GM19463 (cell line): ENCODE measurements at regions not wholly inside any gene's neighbourhood (a gene's known extent, or its start where the extent isn't known, plus 50 kb on each side); places are given as distances from the start of the nearest gene placed in this dataset.

Experiments
- ATAC-seq: cut with Tn5 transposase; IDR thresholded peaks from one replicate; pipeline ENCODE4 v1.9.1; 2021; ENCODE audit warnings: mild to moderate bottlenecking, moderate library complexity; ENCODE audit not compliant: unreplicated experiment

- ATAC-seq: no peak
Observed at GRCh38 chr5:3365501-3366215, 230.0 kb upstream of the IRX1 start.

- no peak for ATAC-seq
Observed at GRCh38 chr5:3364941-3365340, 230.7 kb upstream of the IRX1 start.

GRCh38 chr5:3364433-3364832 lies 231.2 kb upstream of the IRX1 start:
- no peak for ATAC-seq

- no peak for ATAC-seq
Observed at GRCh38 chr5:3362606-3362910, 233.1 kb upstream of the IRX1 start.

- ATAC-seq: no peak
Observed at GRCh38 chr5:3361811-3362605, 233.6 kb upstream of the IRX1 start.

DNA sequence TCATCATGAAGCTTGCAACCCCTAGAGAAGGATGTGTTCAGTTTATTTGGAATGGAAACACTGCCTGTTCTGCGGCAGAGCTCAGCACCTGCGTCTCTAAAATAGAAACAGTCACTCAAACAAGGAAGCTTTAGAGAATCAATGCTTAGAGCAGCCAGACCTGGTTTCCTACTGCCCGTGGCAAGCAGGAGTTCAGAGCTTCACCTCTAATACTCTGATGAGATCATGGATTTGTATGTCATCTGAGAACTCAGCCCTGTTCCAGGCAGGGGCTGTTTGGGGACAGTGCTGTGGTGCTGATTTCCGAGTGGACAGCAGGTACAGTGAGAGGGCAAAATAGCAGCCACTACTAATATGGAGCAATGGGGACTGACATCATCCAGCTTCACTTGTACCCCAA lies 236.0 kb upstream of the IRX1 start:
- ATAC-seq: no peak

- no peak for ATAC-seq
Observed at GRCh38 chr5:3357291-3357690, 238.3 kb upstream of the IRX1 start.

DNA sequence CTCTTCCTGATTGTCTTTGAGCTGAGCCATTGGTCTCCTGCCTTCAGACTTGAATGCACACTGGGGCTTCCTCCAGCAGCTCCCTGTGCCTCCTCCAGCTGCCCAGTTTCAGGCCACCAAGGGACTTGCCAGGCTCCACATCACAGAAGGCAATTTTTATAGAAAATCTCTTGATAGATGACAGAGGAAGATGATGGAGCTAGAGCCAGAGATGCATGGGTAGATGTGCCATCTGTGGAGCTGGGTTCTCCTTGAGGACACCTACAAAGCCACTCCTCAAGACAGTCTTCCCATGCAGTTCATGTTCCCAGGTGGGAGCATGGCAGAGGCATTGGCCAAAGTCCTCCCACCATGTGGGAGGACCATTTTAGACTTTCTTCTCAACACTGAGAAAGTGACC lies 239.6 kb upstream of the IRX1 start:
- ATAC-seq: no peak

DNA sequence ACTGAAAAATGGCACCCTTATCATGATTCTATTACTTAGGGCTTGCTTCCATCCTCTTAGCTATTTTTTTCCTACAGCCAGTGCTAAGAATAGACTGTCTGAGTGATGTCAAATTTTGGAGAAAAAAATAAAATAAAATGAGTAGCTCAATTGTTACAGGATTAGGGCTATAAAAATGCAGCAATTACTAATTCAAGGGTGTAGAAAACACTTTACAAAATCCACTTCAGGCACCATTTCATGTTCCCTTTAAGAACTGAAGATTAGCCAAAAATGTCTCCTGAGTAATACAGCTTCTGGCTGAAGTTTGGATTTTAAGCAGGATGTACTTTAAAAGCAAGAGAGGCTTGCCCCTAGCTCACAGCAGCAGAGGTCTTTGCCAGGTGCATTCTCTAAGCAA lies 240.5 kb upstream of the IRX1 start:
- no peak for ATAC-seq

DNA sequence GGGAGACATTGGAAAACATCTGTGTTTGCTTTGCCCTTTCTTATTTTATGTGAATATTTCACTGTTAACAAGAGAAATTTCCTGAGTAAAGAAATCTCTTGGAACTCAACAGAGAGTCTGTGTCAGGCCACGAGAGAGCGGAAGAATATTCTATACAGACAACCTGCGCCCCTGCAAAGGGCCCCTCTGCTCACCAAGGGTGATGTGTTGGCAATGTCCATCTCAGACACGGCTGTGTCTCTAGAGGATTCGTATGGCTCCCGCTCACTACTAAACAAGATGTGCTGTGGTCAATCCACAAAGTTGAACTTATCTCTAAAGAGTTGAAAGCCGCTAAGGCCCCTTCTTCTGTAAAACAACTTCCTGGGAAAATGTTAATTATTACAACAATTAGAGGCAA lies 241.0 kb upstream of the IRX1 start:
- ATAC-seq: no peak

GRCh38 chr5:3353561-3353960 lies 242.1 kb upstream of the IRX1 start:
- no peak for ATAC-seq

GRCh38 chr5:3352711-3353110 lies 242.9 kb upstream of the IRX1 start:
- no peak for ATAC-seq

DNA sequence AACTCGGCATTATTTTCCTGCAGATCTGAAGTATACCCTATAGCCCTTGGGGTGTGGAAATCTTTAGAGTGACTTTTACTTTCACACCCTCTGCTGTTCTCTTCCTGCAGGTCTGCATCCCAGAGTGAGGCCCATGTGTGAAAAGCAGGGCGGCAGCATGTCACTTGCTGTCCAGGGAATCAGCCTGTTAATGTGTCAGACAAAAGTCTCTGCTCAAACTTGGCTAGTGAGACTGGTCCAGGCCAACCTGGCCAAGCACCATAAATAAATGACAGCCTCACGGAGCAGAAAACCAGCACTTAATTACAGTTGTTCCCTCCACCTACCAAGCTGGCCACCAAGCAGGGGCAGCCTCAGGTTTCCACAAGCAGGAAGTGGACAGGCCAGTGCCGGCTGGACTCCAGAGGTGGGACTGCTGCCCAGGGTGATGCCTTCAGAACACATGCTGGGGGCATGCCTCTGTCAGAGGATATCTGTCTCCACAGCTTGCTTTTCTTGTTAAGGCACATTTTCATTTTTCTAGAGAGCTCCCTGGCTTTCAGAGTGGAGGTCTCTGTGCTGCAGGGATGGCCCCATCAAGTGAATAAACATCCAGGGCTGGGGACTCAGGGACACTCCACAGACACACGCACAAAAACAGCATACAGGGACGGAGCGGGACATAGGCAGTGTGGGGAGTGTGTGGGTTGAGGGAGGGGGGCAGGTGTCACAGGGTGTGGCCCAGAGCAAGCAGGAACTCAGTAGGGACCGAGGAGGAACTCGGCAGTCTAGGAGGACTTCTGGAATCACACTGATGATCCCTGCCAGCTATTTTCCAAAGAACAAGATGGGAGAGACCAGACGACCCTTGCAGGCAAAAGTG lies 243.8 kb upstream of the IRX1 start:
- ATAC-seq: no peak

- no peak for ATAC-seq
Observed at GRCh38 chr5:3350781-3351180, 244.9 kb upstream of the IRX1 start.

DNA sequence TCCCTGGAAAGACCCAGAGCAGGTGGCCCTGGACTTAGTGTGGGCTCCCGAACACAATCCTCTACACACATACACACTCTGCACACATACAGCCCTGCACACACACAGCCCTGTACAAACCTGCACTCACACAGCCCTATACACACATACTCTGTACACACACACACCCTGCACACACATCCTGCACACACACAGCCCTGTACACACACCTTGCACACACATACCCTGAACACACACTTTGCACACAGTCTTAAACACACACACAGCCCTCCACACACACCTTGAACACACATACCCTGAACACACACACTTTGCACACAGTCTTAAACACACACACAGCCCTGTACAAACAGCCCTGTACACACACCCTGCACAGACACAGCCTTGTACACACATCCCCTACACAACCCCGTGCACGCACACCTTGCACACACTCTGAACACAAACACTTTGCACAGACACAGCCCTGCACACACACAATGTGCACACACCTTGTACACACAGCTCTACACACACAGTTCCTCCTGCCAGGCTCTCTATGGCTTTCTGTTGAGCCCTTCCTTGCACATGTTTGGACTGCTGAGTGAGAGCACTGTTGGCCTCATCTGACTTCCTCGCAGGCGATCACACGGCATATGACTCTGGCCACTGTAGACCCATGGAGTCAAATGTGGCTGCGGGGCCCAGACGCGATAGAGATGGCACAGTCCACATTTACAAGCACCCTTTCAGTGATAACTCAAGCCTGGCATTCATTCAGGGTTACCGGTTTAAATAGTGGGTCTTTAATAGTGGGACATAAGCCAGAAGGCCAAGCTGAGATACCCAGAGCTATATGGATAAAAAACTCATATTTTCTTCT lies 245.7 kb upstream of the IRX1 start:
- no peak for ATAC-seq

GRCh38 chr5:3348576-3349535 lies 246.8 kb upstream of the IRX1 start:
- no peak for ATAC-seq

DNA sequence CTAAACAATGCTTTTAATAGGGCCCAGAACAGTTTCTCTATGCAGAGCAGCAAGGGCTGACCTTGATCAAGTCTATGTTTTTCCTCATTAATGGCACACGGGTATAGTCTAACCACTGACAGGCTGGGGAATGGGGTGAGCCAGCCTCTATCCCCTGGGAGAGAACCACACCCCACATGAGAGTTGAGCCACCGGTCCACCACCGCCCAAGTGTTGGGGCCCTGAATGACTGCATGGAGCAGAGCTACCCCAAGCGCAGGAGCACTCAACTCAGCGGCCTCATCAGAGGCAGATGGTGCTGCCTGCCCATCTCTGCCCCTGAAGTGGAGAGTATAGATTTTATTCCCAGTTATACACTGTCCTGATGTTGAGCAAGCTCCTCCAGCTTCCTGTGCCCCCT lies 247.9 kb upstream of the IRX1 start:
- no peak for ATAC-seq

GRCh38 chr5:3346111-3346820 lies 249.4 kb upstream of the IRX1 start:
- no peak for ATAC-seq

DNA sequence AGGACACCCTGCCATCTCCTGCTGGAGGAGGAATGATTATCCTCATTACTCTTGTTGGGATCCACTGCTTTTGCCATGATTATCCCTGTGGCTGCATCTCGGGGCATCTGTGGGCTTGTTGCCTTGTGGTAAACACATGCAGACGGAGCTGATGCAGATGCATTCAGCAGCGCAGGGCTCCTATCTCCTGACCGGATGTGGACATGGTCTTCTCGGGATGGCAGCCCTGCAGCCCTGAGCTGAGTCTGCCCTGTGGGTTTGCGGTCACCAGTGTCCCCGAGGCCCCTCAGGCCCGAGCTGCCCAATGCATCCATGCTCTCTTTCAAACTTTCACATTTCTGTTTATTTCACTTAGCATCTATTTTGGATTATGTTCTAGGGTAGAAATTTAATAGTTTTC lies 250.4 kb upstream of the IRX1 start:
- ATAC-seq: no peak
